SK-N-MC (cell line): ENCODE measurements at regions not wholly inside any gene's neighbourhood (a gene's known extent, or its start where the extent isn't known, plus 50 kb on each side); places are given as distances from the start of the nearest gene placed in this dataset.

Source experiments
- DNase-seq: peaks from one replicate; pipeline ENCODE4 v3.0.0-alpha.2; 2011; ENCODE audit warnings: low read depth, low spot score
- H3K27ac ChIP-seq: fragments of 200-600 bp; sonication (generic); 2 replicates; pipeline ENCODE4 v1.5.1; 2016; ENCODE audit warnings: mixed run types
- H3K36me3 ChIP-seq: fragments of 200-600 bp; sonication (generic); 2 replicates; pipeline ENCODE4 v1.6.1; 2017; ENCODE audit warnings: antibody characterized with exemption, low read length, mixed read lengths; ENCODE audit not compliant: insufficient read depth
- H3K4me3 ChIP-seq: fragments of 200-600 bp; sonication (generic); 2 replicates; pipeline ENCODE4 v1.5.1; 2016
- H3K9ac ChIP-seq: fragments of 200-600 bp; sonication (generic); 2 replicates; pipeline ENCODE4 v1.8.0; 2017; ENCODE audit warnings: mixed run types, mixed read lengths; ENCODE audit not compliant: insufficient read length
- H3K9me3 ChIP-seq: fragments of 200-600 bp; sonication (generic); 2 replicates; pipeline ENCODE4 v1.6.1; 2017; ENCODE audit warnings: low read depth, mild to moderate bottlenecking, antibody characterized with exemption, low read length, moderate library complexity, mixed read lengths
- EZH2 ChIP-seq: fragments of 200-600 bp; sonication (generic); IDR thresholded peaks from one replicate; pipeline ENCODE4 v1.6.1; 2017; ENCODE audit warnings: antibody characterized with exemption
- FOXP2 ChIP-seq: optimal IDR thresholded peaks from 2 replicates; pipeline ENCODE3; 2011; ENCODE audit warnings: mild to moderate bottlenecking, moderate library complexity; ENCODE audit not compliant: insufficient read depth; ENCODE audit errors: extremely low read length, control extremely low read depth
- POLR2AphosphoS5 ChIP-seq: IDR thresholded peaks from 2 replicates; pipeline ENCODE4 v1.6.1; 2012; ENCODE audit warnings: mild to moderate bottlenecking, low read depth, low read length, borderline replicate concordance

- Histone ChIP-seq H3K27ac (no peak overlapping the region), H3K9me3 (no peaks in the 10 kb centered on the region), H3K9ac (no peak overlapping the region), H3K36me3 (no peaks in the 10 kb centered on the region), H3K4me3 (no peak overlapping the region)
- TF ChIP-seq EZH2: no peak
- no peak for TF ChIP-seq FOXP2
- TF ChIP-seq POLR2AphosphoS5: no peak
- no peak for DNase-seq
Measured at GRCh38 chr13:30091035-30091434, 216.3 kb downstream of the KATNAL1 start.

DNA sequence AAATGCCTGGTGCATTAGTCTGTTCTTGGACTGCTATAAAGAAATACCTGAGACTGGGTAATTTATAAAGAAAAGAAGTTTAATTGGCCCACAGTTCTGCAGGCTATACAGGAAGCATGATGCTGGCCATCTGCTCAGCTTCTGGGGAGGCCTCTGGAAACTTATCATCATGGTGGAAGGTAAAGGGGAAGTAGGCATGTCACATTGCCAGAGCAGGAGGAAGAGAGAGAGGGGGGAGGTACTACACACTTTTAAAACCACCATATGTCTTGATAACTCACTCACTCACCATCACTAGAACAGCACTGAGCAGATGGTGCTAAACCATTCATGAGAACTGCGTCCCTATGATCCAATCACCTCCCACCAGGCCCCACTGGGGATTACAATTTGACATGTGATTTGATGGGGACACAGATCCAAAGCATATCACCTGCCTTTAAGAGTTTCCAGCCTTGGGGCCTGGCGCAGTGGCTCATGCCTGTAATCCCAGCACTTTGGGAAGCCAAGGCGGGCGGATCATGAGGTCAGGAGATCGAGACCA is 219.0 kb downstream of the KATNAL1 start:
- no peak for TF ChIP-seq POLR2AphosphoS5
- no peak for TF ChIP-seq EZH2
- TF ChIP-seq FOXP2: no peak
- Histone ChIP-seq H3K9ac (no peak overlapping the region), H3K9me3 (0 out of 2 replicates have a peak, but pooled peaks cover 3% of the 10 kb centered on the region), H3K4me3 (no peak overlapping the region), H3K36me3 (no peaks in the 10 kb centered on the region), H3K27ac (no peak overlapping the region)
- DNase-seq: no peak

DNA sequence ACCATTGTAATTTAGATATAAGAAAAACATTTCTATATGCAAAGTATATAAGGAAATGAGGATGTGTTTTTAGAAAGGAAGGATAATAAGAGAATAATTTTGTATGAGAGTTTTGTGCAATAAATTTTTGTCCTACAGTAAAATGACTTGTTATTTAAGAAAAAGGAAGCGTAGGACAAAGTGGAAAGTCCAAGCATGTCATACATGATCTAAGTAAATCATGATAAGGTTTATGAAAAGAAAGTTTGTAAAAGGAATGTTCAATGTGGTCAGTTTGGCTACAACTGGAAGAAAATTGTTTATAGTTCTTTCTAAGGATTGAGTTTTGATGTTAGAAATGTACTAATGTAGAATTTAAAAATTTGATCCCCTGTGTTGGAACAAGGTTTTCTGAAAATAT is 222.3 kb downstream of the KATNAL1 start:
- Histone ChIP-seq H3K9ac (no peak overlapping the region), H3K36me3 (no peaks in the 10 kb centered on the region), H3K4me3 (no peak overlapping the region), H3K9me3 (0 out of 2 replicates have a peak, but pooled peaks cover 3% of the 10 kb centered on the region), H3K27ac (no peak overlapping the region)
- TF ChIP-seq POLR2AphosphoS5 (no peak), EZH2 (no peak), FOXP2 (no peak)
- no peak for DNase-seq

DNA sequence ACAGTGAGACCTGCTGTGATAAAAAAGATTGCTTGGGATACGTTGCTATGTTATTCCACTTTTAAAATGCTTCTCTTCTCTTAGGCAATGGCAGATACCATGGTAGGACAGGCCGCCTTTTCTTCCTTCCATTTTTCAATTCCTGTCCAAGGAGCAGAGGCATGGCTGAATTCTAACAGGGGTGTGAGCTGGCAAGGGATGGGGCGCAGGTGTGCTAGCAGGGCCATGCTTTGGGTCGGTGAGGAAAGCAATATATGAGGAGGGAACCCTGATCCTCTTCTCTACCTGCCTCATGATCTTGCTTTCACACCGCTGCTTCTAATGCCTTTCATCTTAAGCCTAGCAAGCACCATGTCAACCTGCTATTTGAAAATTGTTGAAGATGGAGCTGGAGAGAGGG is 225.0 kb downstream of the KATNAL1 start:
- H3K9me3 ChIP-seq: 0 out of 2 replicates have a peak, but pooled peaks cover 3% of the 10 kb centered on the region
- H3K4me3 ChIP-seq: no peak overlapping the region
- no peak overlapping the region for H3K27ac ChIP-seq
- no peak for DNase-seq
- no peak for TF ChIP-seq EZH2
- TF ChIP-seq FOXP2: no peak
- TF ChIP-seq POLR2AphosphoS5: no peak
- no peaks in the 10 kb centered on the region for H3K36me3 ChIP-seq
- H3K9ac ChIP-seq: no peak overlapping the region

- Histone ChIP-seq H3K9ac (no peak overlapping the region), H3K4me3 (no peak overlapping the region), H3K27ac (no peak overlapping the region), H3K9me3 (0 out of 2 replicates have a peak, but pooled peaks cover 3% of the 10 kb centered on the region), H3K36me3 (no peaks in the 10 kb centered on the region)
- DNase-seq: no peak
- TF ChIP-seq EZH2 (no peak), POLR2AphosphoS5 (no peak), FOXP2 (no peak)
Measured at GRCh38 chr13:30081331-30081730, 226.0 kb downstream of the KATNAL1 start.

DNA sequence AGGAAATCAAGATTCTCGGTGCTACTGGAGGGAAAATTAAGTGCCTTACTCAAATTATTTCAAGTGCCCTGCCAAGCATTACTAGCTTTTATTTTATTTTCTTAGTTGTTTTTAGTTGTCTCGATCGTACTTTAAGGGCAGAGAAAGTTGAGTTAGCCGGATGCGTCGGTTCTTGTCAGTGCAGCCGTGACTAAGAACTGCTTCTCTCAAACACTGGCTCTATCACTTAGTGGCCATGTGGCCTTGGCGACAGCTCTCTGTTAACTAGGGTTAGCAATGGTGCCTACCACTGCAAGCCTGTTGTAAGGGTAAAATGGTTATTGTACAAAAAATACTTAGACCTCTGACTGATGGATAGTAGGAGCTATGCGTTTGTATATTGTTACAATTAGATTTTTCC is 227.8 kb downstream of the KATNAL1 start:
- TF ChIP-seq POLR2AphosphoS5 (no peak), FOXP2 (no peak), EZH2 (no peak)
- DNase-seq: no peak
- Histone ChIP-seq H3K4me3 (no peak overlapping the region), H3K36me3 (no peaks in the 10 kb centered on the region), H3K9ac (no peak overlapping the region), H3K27ac (no peak overlapping the region), H3K9me3 (no peaks in the 10 kb centered on the region)

GRCh38 chr13:30078059-30078458 is 227.6 kb upstream of the UBL3 start:
- H3K27ac ChIP-seq: no peak overlapping the region
- TF ChIP-seq POLR2AphosphoS5 (no peak), FOXP2 (no peak), EZH2 (no peak)
- DNase-seq: no peak

GRCh38 chr13:30077240-30077735 is 226.9 kb upstream of the UBL3 start:
- Histone ChIP-seq H3K4me3 (no peak overlapping the region), H3K36me3 (no peaks in the 10 kb centered on the region), H3K9ac (no peak overlapping the region), H3K27ac (no peak overlapping the region), H3K9me3 (no peaks in the 10 kb centered on the region)
- DNase-seq: no peak
- TF ChIP-seq EZH2 (no peak), POLR2AphosphoS5 (no peak), FOXP2 (no peak)

More at GRCh38 chr13:30078059-30078458, 227.6 kb upstream of the UBL3 start:
- Histone ChIP-seq H3K36me3 (no peaks in the 10 kb centered on the region), H3K9me3 (no peaks in the 10 kb centered on the region), H3K9ac (no peak overlapping the region), H3K4me3 (no peak overlapping the region)
